A673 (cell line): ENCODE measurements at regions not wholly inside any gene's neighbourhood (a gene's known extent, or its start where the extent isn't known, plus 50 kb on each side); places are given as distances from the start of the nearest gene placed in this dataset.

ENCODE experiments used
- BruUV-seq: library from RNA; stranded (reverse); fragments of 400-500 nt; replicated peaks from 2 replicates; lab custom pipeline; 2021; lab: Mats Ljungman, UMichigan
- CTCF ChIA-PET: fragments of 300-600 bp; sonication (Branson Sonifier 250); formaldehyde crosslinking; loops from one replicate; lab custom pipeline; 2022; ENCODE audit warnings: antibody characterized with exemption; lab: Charles Lee
- POLR2A ChIA-PET: fragments of 300-600 bp; sonication (Branson Sonifier 250); formaldehyde crosslinking; loops from one replicate; lab custom pipeline; 2022; ENCODE audit warnings: antibody characterized with exemption; ENCODE audit not compliant: low non-redundant PET; lab: Charles Lee
- DNase-seq: peaks from one replicate; pipeline ENCODE4 v3.0.0-alpha.2; 2015; ENCODE audit warnings: low spot score
- H3K27ac ChIP-seq: fragments of 200-600 bp; sonication (generic); 2 replicates; pipeline ENCODE4 v1.5.1; 2016; ENCODE audit warnings: mixed run types, low read depth, mild to moderate bottlenecking, mixed read lengths, antibody characterized with exemption, low read length; ENCODE audit not compliant: poor library complexity, severe bottlenecking
- H3K27me3 ChIP-seq: fragments of 200-600 bp; sonication (generic); replicated peaks from 2 replicates; pipeline ENCODE4 v1.6.1; 2017; ENCODE audit warnings: mixed run types, low read depth, mild to moderate bottlenecking, mixed read lengths, antibody characterized with exemption, low read length; ENCODE audit not compliant: insufficient read depth, poor library complexity
- H3K36me3 ChIP-seq: fragments of 200-600 bp; sonication (generic); 2 replicates; pipeline ENCODE4 v1.6.1; 2016; ENCODE audit warnings: mixed run types, mild to moderate bottlenecking, mixed read lengths, antibody characterized with exemption, low read length; ENCODE audit not compliant: insufficient read depth, poor library complexity, severe bottlenecking
- H3K4me1 ChIP-seq: fragments of 200-600 bp; sonication (generic); 2 replicates; pipeline ENCODE4 v1.6.1; 2017; ENCODE audit warnings: mixed run types, mild to moderate bottlenecking, mixed read lengths, antibody characterized with exemption, low read length; ENCODE audit not compliant: insufficient read depth, poor library complexity, severe bottlenecking
- H3K4me3 ChIP-seq: fragments of 200-600 bp; sonication (generic); 2 replicates; pipeline ENCODE4 v1.5.1; 2016; ENCODE audit warnings: low read depth, mixed run types, mild to moderate bottlenecking, mixed read lengths, low read length; ENCODE audit not compliant: poor library complexity, severe bottlenecking
- H3K9me3 ChIP-seq: fragments of 200-600 bp; sonication (generic); 2 replicates; pipeline ENCODE4 v1.6.1; 2016; ENCODE audit warnings: mixed run types, low read depth, mild to moderate bottlenecking, mixed read lengths, antibody characterized with exemption, low read length; ENCODE audit not compliant: poor library complexity, severe bottlenecking
- CTCF ChIP-seq: fragments of 300-800, 200-600 bp; sonication (generic); conservative IDR thresholded peaks from 2 replicates; pipeline ENCODE4 v1.5.1; 2017; ENCODE audit warnings: low read depth, mild to moderate bottlenecking, antibody characterized with exemption, low read length, moderate library complexity, mixed read lengths
- EZH2 ChIP-seq: fragments of 200-600 bp; sonication (generic); IDR thresholded peaks from 2 replicates; pipeline ENCODE4 v1.6.1; 2017; ENCODE audit warnings: borderline replicate concordance, low read depth, mild to moderate bottlenecking, mixed read lengths, antibody characterized with exemption, low read length; ENCODE audit not compliant: poor library complexity, severe bottlenecking
- intact Hi-C: fragments of 100-400 bp; cut with micrococcal nuclease; formaldehyde crosslinking; loops from one replicate; pipeline ENCODE4 v1.10.0; 2022; ENCODE audit not compliant: unreplicated experiment

GRCh38 chr15:30030345-30030744, 52.4 kb upstream of the GOLGA8J start:
- H3K4me3 ChIP-seq, result no peak overlapping the region
- no TSS peak for BruUV-seq
- ChIA-PET CTCF (no interaction called here), POLR2A (no interaction called here)
- H3K27ac ChIP-seq, result no peak overlapping the region
- no peaks in the 10 kb centered on the region for H3K4me1 ChIP-seq
- DNase-seq, result no peak
- 0 out of 2 replicates have a peak, but pooled peaks have one; percentile 10 for TF ChIP-seq CTCF
- TF ChIP-seq EZH2, result no peak
- intact Hi-C loops, result no loop called here
- no peaks in the 10 kb centered on the region for H3K27me3 ChIP-seq
- H3K36me3 ChIP-seq, result no peaks in the 10 kb centered on the region
- no peaks in the 10 kb centered on the region for H3K9me3 ChIP-seq

- intact Hi-C loops, result no loop called here
- DNase-seq, result peak; percentile 31
- Histone ChIP-seq H3K27me3 (no peaks in the 10 kb centered on the region), H3K4me1 (no peaks in the 10 kb centered on the region), H3K4me3 (no peak overlapping the region), H3K27ac (no peak overlapping the region), H3K36me3 (no peaks in the 10 kb centered on the region), H3K9me3 (no peaks in the 10 kb centered on the region)
- CTCF ChIA-PET, result no interaction called here
- BruUV-seq, result no TSS peak
- POLR2A ChIA-PET, result no interaction called here
- no peak for TF ChIP-seq CTCF
- no peak for TF ChIP-seq EZH2
These were observed 58.9 kb upstream of the GOLGA8J start for GRCh38 chr15:30023798-30024295.

- Histone ChIP-seq H3K4me3 (no peak overlapping the region), H3K4me1 (no peaks in the 10 kb centered on the region), H3K36me3 (no peaks in the 10 kb centered on the region), H3K27me3 (no peaks in the 10 kb centered on the region), H3K9me3 (no peaks in the 10 kb centered on the region), H3K27ac (no peak overlapping the region)
- TF ChIP-seq CTCF (no peak), EZH2 (no peak)
- ChIA-PET CTCF (no interaction called here), POLR2A (no interaction called here)
- intact Hi-C loops, result no loop called here
- no peak for DNase-seq
- no TSS peak for BruUV-seq
These were observed 72.0 kb upstream of the GOLGA8J start for GRCh38 chr15:30010746-30011145.
